GM21423 (cell line): ENCODE measurements at regions not wholly inside any gene's neighbourhood (a gene's known extent, or its start where the extent isn't known, plus 50 kb on each side); places are given as distances from the start of the nearest gene placed in this dataset.

Experiments
- ATAC-seq: cut with Tn5 transposase; IDR thresholded peaks from one replicate; pipeline ENCODE4 v1.9.1; 2021; ENCODE audit warnings: mild to moderate bottlenecking, moderate library complexity; ENCODE audit not compliant: unreplicated experiment

DNA sequence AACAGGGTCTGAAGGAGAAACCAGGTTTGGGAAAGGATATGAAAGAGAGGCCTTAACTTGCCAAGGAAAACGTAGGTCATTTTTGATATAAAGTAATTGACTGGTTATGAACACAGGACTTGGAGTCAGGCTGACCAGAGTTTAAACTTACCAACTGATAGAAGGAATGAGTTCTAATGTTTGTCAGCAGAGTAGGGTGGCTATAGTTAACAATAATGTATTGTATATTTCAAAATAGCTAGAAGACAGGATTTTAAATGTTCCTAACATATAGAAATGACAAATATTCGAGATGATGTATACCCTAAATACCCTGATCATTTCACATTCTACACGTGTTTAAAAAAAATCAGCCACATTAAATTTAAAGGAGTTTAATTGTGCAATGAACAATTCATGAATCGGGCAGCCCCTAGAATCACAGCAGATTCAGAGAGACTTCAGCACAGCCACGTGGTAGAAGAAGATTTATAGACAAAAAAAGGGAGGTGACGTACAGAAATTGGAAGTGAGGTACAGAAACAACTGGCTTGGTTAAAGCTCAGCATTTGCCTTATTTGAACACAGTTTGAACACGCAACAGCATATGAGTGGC lies 52.5 kb upstream of the PLEKHG7 start:
- peak; percentile 20 for ATAC-seq

DNA sequence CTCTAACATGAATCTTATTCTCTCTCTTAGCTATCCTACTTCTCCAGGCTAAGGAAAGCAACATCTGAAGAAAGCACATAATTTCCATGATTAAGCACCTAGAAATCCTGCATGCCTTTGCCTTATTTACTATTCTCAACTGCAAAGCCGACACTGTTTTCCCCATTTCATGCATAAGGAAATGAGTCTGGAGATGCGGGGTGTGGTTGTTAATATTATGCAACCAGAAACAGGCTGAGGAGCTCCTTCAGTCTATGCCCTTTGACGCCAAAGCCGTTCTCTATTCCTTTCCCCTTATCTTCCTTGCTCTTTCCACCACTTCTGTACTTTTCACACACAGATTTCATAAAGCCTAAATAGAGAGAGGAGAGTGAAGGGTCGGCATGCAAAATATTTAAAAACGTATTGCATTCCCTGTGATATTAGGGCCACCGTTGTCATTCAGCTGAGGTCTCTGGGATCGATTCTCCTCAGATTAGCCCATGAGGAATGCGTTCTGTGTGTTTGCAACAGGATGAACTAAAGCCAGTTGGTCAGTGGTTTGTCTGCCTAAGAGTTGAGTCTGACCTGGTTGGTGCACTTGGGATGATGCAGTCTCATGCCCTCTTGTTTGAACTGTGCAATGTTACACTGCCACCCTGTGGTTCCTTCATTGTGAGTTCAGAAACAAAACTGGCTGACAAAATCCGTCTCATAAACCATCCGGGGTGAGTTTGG lies 53.1 kb upstream of the PLEKHG7 start:
- ATAC-seq, result peak; percentile 91

DNA sequence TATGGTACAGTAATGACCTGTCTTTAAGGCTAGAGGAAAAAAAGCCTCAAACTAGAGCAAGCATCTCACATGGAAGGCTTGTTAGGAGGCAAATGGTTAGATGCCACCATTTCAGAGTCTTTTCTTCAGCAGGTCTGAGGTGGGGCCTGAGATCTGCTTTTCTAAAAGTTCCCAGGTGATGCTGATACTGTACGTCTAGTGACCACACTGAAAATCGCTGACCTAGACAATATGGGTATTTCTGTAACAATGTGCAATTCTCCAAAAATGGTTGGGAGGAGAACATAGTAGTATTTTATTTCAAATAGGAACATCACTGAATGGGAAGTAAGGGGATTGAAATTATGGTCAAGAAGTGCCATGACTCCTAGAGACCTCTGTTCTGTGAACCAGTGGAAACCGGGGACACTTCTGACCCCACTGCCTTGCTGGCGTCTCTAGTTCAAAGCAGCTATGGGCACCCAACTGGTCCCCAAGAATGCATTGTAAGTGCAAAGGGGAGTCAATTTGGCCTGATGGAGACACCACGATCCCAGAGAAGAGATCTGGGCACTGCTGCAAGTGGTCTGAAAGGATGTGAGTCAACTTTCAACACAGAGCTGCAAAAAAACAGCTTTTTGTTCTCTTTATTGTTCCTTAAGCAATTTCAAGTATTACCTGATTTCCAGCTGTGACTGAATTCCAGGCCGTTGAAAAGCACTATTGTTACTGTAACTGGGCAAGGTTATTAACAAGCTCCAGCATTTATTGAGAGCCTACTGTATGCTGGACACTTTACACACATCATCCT lies 54.4 kb upstream of the PLEKHG7 start:
- ATAC-seq, result no peak

DNA sequence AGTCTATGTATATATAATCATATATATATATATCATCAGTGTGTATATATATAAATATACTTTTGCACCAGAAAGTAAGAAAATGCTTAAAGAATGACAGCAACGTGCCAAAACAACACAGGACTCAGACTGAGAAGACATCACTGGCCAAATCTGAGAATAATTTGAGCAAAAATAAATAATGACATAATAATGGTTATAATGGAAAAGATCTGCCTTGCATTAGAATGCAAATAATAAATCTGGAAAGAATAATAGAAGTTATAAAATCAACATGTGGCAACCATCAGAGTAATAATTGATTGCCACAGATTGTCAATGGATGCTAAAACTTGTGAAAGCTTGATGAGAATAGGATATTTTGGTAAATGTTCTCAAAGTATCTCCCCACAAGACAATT lies 61.5 kb upstream of the PLEKHG7 start:
- no peak for ATAC-seq

DNA sequence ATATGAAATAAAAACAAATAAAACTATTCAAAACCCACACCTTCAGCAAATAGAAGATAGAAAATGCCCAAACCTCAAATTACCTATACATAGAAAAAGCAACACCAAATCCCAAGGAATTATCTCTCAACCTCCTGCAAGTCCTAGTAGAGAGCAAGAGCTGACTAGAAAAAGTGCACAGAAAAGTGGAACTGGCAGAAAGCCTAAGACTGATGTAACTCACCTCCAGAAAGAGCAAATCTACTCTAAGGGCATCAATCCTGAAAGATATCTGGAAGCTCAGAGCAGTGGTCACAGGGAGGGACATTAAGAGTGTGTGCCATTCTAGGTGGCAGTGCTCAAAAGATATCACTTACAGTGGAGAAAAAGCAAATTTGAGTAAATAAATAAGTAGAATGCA lies 62.1 kb upstream of the PLEKHG7 start:
- ATAC-seq, result no peak

DNA sequence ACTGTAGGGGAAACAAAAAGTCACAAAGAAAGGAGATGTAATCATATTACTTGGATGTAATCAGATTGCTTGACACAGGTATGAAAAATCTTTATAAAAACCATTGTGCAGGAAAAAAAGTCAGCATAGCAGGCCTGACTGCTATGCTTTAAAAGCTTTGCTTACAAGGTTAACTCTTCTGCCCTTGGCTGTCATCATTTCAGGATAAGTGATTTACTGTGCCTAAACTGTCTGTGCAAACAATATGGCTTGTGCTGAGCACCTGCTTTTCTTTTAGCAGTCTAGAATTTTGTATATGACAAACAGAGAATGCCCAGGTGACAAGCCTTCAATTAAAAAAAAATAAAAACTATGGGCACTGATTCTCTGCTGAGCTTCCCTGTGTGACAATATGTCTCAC lies 63.8 kb upstream of the PLEKHG7 start:
- ATAC-seq, result no peak

DNA sequence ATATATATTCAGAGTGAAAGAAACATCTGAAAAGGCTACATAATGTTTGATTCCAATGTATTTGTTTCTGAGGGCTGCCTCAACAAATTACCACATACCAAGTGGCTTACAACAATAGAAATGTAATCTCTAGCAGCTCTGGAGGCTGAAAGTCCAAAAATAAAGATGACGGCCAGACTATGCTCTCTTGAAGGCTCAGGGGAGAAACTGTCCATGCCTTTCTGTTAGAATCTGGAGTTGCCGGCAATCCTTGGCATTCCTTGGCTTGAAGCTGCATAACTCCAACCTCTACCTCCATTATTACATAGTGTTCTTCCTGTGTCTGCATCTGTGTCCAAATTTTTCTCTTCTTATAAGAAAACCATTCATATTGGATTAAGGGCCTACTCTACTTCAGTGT lies 68.1 kb upstream of the PLEKHG7 start:
- ATAC-seq, result no peak

DNA sequence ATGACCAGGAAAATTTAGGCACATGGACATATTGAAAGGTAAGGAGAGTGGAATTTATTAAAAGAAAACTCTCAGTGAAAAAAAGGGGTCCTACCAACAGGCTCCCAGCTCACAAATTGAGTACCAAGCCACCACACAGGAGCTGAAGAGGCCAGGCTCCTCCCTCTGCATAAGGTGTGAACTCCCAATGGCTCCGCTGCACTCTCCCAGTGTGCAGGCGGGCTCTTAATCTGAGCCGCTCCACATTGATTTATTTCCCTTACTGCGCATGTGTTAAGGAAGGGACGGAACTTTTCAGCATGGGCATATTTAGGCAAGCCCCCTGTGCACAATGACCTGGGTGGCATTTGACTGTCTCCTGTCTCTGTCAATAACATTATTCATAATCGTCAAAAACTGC lies 68.6 kb upstream of the PLEKHG7 start:
- ATAC-seq, result no peak

DNA sequence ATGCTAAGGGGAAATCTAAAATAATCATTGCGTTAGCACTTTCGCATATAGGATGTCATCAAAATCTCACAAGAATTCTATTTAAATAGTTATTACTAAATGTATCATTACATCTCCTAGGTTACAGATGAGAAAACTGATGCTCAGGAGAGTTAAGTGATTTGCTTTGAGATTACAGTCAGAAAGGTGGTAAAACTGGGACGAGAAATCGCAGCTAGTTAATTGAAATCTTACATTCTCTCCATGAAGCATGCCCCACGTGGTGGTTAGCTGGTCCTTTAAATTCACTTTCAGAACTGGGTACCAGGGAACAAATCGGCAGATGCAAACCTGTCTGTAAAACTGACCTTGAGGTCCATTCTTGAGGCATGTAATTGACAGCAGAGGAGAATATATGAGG lies 71.8 kb upstream of the PLEKHG7 start:
- ATAC-seq, result no peak

DNA sequence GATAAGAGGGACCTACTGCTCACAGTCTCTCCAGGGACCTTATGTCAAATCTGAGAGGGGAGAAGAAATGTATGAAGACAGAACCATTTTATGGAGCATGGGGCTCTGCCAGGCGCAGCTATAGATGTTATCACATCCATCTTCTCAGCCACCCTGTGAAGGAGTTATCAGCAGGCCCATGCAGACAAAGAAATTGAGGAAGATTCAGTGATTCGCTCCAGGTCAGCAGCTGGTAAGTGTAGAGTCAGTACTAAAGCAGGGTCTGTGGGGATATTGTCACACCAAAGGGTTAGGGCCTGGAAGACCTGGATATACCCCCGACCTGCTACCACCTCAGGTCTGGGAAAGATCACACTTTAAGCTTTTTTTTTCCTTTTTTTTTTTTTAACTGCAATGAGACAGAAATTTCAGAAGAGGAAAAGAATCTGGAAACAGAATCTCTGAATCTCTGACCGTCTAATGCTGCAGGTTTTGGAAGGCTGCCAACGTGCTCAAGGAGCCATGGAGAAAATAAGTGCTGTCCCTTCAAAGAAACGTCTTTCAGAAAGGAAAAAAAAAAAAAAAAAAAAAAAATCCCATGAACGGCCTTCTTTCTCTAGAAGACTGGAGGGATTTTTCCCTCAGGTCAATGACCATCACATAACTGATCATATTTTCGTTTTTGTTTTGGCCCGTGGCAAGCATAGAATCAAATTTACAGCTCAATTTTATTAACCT lies 73.3 kb upstream of the PLEKHG7 start:
- no peak for ATAC-seq

DNA sequence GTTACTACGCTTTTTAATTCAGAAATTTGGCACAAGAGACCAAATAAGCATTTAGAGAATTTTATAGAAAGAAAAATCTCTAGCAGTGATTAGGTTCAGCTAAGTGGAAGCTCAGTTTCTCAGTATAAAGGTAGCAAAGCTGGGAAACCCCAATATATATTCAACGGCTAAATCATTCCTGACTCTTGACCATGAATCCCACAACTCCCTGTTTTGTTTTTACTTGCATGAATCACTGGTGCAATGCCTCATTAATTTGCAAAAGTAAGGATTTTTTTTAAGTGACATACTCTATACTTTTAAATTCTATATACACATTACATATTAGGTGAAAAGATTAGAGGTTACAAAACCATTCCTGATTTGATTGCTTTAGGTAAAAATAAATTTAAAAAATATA lies 74.3 kb upstream of the PLEKHG7 start:
- no peak for ATAC-seq

DNA sequence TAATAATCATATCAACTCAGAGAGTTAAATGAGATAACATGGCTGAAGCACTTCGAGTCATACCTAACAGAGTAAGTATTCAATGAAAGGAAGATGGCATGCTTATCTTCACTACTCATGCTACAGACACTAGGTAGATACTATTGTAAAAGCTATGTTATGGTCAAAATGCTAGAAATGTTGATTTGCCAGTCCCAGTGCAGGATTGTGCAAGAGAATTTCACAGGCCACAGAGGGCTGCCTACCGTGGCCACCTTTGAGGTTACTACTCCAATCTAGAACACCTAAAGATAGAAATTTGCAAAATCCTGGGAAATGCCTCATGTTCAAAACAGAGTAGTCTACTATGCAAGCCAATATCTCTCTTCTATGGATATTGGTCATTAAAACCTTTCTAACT lies 75.3 kb upstream of the PLEKHG7 start:
- ATAC-seq, result no peak

DNA sequence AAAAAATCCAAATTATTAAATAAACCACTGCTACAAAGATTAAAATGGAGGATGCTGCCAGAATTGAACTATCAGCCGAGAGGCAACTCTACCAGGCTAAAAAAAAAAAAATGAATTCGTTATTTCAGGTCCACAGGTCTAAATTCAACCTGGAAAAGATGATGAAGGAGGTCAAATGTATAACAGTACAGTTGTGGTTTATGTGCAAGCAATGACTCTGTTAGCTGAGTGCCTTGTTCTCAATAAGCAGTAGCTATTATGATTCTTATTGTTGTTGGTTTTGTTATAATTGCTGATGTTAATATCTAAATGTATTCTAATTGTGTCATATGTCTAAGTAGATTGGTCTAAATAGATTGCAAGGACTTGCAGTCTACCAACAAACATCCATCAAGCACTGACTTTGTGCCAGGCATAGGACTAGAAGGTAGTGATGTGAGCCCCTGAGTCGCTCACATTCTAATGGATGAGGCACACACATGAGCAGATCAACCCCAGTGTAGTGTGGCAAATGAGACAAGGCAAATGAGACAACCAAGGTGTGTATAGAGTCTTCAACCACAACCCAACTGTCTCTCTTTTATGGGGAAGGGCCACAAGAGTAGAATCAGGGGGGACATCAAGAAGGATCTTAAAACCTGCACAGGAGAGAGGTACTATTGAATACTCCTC lies 77.0 kb upstream of the PLEKHG7 start:
- no peak for ATAC-seq

DNA sequence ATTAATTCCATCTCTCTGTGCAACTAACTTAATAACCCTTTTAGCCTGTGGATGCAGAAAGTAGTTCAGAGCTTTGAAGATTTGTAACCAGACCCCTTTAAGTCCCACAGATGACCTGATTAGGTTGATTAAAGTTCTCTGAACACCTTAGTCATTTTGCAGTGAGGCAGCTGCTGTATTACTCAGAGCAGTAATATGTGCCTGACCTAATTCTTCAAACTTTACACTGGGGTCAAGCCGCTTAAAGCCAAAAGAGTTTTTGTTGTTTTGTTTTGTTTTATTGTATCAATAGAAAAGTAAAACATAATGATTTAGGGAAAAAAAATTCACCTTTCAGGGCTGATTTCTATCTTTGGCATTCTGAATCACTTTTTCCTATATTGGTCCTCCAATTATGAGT lies 78.6 kb upstream of the PLEKHG7 start:
- ATAC-seq, result no peak

DNA sequence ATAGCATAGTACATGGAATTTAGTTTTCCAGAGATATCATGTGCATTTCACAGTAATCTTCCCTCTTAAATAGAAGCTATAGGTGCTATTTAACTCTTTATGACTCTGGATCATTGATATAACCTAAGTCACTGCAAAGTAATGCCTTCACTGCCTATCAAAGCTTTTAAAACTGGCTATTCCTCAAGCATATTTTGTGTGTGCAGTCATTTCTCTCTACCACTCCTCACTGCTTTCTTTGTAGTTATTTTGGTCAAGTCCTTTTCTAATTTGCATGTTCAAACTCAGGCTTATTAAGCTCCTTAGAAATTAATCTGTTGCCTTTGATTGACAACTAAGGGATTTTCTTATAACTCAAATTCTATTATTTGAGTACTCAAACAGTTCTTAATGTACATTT lies 79.4 kb upstream of the PLEKHG7 start:
- ATAC-seq, result no peak

DNA sequence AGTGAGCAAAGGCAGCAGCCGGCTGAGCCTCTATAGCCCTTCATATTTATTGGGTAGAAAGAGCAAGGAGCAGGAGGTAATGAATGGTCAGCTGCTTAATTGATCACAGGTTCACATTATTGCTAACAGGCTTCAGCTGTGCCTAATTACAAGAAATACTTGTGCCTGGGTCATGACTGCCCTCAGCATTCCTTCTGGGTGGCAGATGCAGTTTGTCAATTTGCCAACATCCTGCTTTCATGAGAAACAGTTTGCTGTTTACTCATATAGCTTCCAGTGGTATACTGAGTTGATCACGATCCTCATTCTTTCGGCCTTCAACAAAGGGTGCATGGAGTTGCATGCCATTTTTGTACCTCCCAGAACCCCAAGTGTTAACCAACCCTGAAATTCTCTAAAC lies 81.0 kb upstream of the PLEKHG7 start:
- ATAC-seq, result no peak

DNA sequence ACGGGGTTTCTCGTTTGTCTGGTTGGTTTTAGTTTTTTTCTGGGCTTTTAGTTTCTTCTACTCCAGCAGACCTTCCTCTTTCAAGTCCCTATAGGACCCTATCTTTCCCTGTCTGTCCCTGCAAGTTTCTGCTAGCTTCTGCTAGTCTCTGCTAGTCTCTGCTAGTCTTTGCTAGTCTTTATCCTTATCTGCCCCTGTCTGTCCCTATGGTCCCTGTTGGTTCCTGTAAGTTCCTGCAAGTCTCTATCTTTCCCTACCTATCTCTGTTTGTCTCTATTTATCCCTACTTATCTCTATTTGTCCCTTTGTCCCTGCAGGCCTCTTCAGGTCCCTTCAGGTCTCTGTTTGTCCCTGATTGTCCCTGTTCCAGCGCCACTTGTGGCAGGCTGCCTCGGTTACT lies 81.5 kb upstream of the PLEKHG7 start:
- no peak for ATAC-seq

DNA sequence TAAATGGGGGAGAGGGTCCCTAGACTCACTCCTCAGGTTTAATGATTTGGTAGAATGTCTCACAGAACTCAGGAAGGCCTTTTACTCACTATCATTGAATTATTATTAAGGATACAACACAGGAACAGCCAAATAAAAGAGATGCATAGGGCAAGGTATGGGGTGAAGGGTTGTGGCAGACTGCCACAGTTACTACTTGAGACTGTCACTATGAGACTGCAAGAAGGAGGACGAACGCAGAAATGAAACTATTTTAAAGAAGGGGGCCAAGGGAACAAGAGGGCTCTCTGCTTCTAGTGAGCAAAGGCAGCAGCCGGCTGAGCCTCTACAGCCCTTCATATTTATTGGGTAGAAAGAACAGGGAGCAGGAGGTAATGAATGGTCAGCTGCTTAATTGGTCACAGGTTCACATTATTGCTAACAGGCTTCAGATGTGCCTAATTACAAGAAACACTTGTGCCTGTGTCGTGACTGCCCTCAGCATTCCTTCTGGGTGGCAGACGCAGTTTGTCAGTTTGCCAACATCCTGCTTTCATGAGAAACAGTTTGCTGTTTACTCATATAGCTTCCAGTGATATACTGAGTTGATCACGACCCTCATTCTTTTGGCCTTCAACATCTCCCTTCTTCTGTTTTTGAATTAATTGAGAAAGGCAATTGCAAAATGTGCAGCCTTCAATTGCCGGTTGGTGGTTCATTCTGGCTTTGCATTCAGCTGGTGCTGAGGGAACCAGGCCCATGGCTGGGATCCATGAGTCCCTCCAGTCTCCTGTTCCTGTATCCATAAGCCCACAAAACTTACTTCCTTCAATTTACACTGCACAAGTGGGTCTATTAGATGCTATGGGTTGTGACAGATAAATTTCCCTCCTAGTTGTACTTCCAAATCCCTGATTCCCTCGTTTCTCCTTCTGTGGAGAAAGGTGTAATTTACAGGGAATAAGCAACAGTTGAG lies 82.8 kb upstream of the PLEKHG7 start:
- ATAC-seq, result no peak

DNA sequence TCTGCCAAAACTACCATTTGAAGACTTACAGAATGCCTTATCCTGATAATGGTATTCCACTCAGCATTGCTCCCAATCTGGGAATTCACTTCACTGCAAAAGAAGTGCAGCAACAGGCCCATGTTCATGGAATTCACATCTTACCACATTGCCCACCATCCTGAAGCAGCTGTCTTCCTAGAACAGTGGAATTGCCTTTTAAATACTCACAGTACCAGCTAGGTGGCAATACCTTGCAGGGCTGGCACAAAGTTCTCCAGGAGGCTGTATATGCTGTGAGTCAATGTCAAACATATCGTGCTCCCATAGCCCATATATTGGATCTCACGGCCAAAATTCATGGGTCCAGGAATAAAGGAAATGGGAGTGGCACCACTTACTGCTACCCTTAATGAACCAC lies 83.8 kb upstream of the PLEKHG7 start:
- no peak for ATAC-seq

DNA sequence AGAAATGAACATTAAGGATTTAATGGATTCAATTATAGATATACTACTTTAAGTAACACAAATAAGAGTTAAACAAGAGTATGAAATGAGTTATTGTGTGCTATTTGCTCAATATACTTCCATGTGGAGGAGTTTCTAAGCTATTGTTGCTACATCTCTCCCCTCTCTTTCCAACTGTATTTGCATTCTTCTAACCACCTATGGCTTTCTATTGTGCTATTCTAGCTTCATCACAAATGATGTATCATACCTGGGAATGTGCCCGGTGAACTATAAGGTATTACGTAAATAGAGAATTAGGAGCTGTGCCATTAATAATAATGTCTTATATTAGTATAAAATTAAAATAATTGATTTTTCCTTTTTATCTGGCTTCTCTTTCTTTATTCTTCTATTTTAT lies 87.1 kb upstream of the PLEKHG7 start:
- ATAC-seq, result no peak
